Tibial artery (tissue), 4 donors: ENCODE measurements at regions not wholly inside any gene's neighbourhood (a gene's known extent, or its start where the extent isn't known, plus 50 kb on each side); places are given as distances from the start of the nearest gene placed in this dataset.

Source experiments
- DNase-seq, 2 donors: peaks; one replicate each; pipeline ENCODE4 v3.0.0-alpha.2; 2019
- H3K27ac ChIP-seq, 2 donors: fragments of 200-600 bp; sonication (generic) in 1 of 2; 1 replicate in 1 of 2; 2 replicates in 1 of 2; pipeline ENCODE4 v1.5.1; 2018 to 2019; ENCODE audit warnings: mild to moderate bottlenecking in 1 of 2
- H3K27me3 ChIP-seq, 2 donors: fragments of 200-600 bp; sonication (generic) in 1 of 2; one replicate each; pipeline versions ENCODE4 v1.5.1 to v1.6.0; 2016 to 2019
- H3K36me3 ChIP-seq, 3 donors: fragments of 200-600 bp; sonication (generic) in 2 of 3; one replicate each; pipeline ENCODE4 v1.5.1; 2016 to 2019; ENCODE audit warnings: mild to moderate bottlenecking in 2 of 3
- H3K4me1 ChIP-seq, 4 donors: fragments of 200-600 bp; sonication (generic) in 2 of 4; 1 replicate in 3 of 4; 2 replicates in 1 of 4; pipeline ENCODE4 v1.5.1; 2016 to 2019
- H3K4me3 ChIP-seq, 2 donors: fragments of 200-600 bp; sonication (generic) in 1 of 2; 1 replicate in 1 of 2; 2 replicates in 1 of 2; pipeline ENCODE4 v1.5.1; 2018 to 2019; ENCODE audit warnings: mild to moderate bottlenecking in 2 of 2
- H3K9me3 ChIP-seq, 3 donors: fragments of 200-600 bp; sonication (generic) in 1 of 3; one replicate each; pipeline ENCODE4 v1.5.1; 2016 to 2019
- CTCF ChIP-seq, 2 experiments: fragments of 200-600 bp in 1 of 2; fragments of 450-650 bp in 1 of 2; IDR thresholded peaks; one replicate each; pipeline ENCODE4 v1.5.1; 2017 to 2019; ENCODE audit warnings: antibody characterized with exemption in 2 of 2, mild to moderate bottlenecking in 1 of 2, moderate library complexity in 1 of 2
- intact Hi-C: fragments of 100-400 bp; cut with DNase I; formaldehyde crosslinking; loops from one replicate; pipeline ENCODE4 v1.15.0; 2023; ENCODE audit warnings: low total_unique reads

- Histone ChIP-seq H3K27ac (no peak overlapping the region), H3K4me3 (no peak overlapping the region), H3K27me3 (no peaks in the 10 kb centered on the region), H3K9me3 (no peaks in the 10 kb centered on the region), H3K36me3 (no peaks in the 10 kb centered on the region), H3K4me1 (no peaks in the 10 kb centered on the region)
- TF ChIP-seq CTCF (IDR thresholded peaks at IDR 0.05), result no peak
- intact Hi-C loops, result no loop called here
- no peak for DNase-seq
Measured at GRCh38 chr11:29127461-29127860, 889.4 kb downstream of the KCNA4 start.

- no peaks in the 10 kb centered on the region for H3K36me3 ChIP-seq
- H3K9me3 ChIP-seq, result no peaks in the 10 kb centered on the region
- DNase-seq, result no peak
- no peak for TF ChIP-seq CTCF (IDR thresholded peaks at IDR 0.05)
- H3K27me3 ChIP-seq, result no peaks in the 10 kb centered on the region
- no peaks in the 10 kb centered on the region for H3K4me1 ChIP-seq
- H3K27ac ChIP-seq, result no peak overlapping the region
- no peak overlapping the region for H3K4me3 ChIP-seq
- intact Hi-C loops, result no loop called here
Measured at GRCh38 chr11:29125606-29126005, 891.2 kb downstream of the KCNA4 start.

- no peak for TF ChIP-seq CTCF (IDR thresholded peaks at IDR 0.05)
- H3K4me1 ChIP-seq, result no peaks in the 10 kb centered on the region
Measured at GRCh38 chr11:29124470-29124869, 892.4 kb downstream of the KCNA4 start.

GRCh38 chr11:29119707-29120618 is 896.9 kb downstream of the KCNA4 start:
- TF ChIP-seq CTCF (IDR thresholded peaks at IDR 0.05), result no peak
- Histone ChIP-seq H3K27me3 (no peaks in the 10 kb centered on the region), H3K27ac (no peak overlapping the region), H3K9me3 (no peaks in the 10 kb centered on the region), H3K4me1 (no peaks in the 10 kb centered on the region), H3K36me3 (no peaks in the 10 kb centered on the region), H3K4me3 (no peak overlapping the region)
- intact Hi-C loops, result no loop called here
- no peak for DNase-seq

More at GRCh38 chr11:29124470-29124869, 892.4 kb downstream of the KCNA4 start:
- H3K36me3 ChIP-seq, result no peaks in the 10 kb centered on the region
- no peak overlapping the region for H3K4me3 ChIP-seq
- no peaks in the 10 kb centered on the region for H3K9me3 ChIP-seq
- no peaks in the 10 kb centered on the region for H3K27me3 ChIP-seq
- DNase-seq, result no peak
- no peak overlapping the region for H3K27ac ChIP-seq
- intact Hi-C loops, result no loop called here

- DNase-seq, result no peak
- no peak for TF ChIP-seq CTCF (IDR thresholded peaks at IDR 0.05)
- Histone ChIP-seq H3K9me3 (no peaks in the 10 kb centered on the region), H3K4me3 (no peak overlapping the region), H3K4me1 (no peaks in the 10 kb centered on the region), H3K36me3 (no peaks in the 10 kb centered on the region), H3K27ac (no peak overlapping the region), H3K27me3 (no peaks in the 10 kb centered on the region)
- intact Hi-C loops, result no loop called here
Measured at GRCh38 chr11:29119116-29119515, 897.7 kb downstream of the KCNA4 start.
